Skeletal muscle satellite cell (primary cell): ENCODE measurements at regions not wholly inside any gene's neighbourhood (a gene's known extent, or its start where the extent isn't known, plus 50 kb on each side); places are given as distances from the start of the nearest gene placed in this dataset.

ENCODE experiments used
- H3K27me3 ChIP-seq: 2 replicates; pipeline ENCODE4 v1.7.0; 2013; ENCODE audit warnings: low read length; ENCODE audit not compliant: control insufficient read depth, insufficient read depth
- H3K36me3 ChIP-seq: 2 replicates; pipeline ENCODE4 v1.7.0; 2013; ENCODE audit warnings: mild to moderate bottlenecking, control low read depth, low read length; ENCODE audit not compliant: insufficient read depth
- H3K4me1 ChIP-seq: 2 replicates; pipeline ENCODE4 v1.7.0; 2013; ENCODE audit warnings: low read length; ENCODE audit not compliant: control insufficient read depth, insufficient read depth
- H3K4me2 ChIP-seq: 2 replicates; pipeline ENCODE4 v1.7.0; 2013; ENCODE audit warnings: mild to moderate bottlenecking, low read length
- H3K4me3 ChIP-seq: 2 replicates; pipeline ENCODE4 v1.7.0; 2013; ENCODE audit warnings: low read length
- H3K9ac ChIP-seq: 2 replicates; pipeline ENCODE4 v1.7.0; 2013; ENCODE audit warnings: mild to moderate bottlenecking, low read depth, low read length, moderate library complexity
- H3K9me3 ChIP-seq: replicated peaks from 2 replicates; pipeline ENCODE4 v1.7.0; 2013; ENCODE audit warnings: mild to moderate bottlenecking, control low read depth, low read length

- Histone ChIP-seq H3K4me1 (no peaks in the 10 kb centered on the region), H3K27me3 (no peaks in the 10 kb centered on the region), H3K9ac (no peak overlapping the region), H3K4me2 (no peak overlapping the region), H3K9me3 (no peaks in the 10 kb centered on the region), H3K36me3 (no peaks in the 10 kb centered on the region), H3K4me3 (no peak overlapping the region)
Measured at GRCh38 chr4:121517241-121517640, 136.4 kb upstream of the QRFPR start.

DNA sequence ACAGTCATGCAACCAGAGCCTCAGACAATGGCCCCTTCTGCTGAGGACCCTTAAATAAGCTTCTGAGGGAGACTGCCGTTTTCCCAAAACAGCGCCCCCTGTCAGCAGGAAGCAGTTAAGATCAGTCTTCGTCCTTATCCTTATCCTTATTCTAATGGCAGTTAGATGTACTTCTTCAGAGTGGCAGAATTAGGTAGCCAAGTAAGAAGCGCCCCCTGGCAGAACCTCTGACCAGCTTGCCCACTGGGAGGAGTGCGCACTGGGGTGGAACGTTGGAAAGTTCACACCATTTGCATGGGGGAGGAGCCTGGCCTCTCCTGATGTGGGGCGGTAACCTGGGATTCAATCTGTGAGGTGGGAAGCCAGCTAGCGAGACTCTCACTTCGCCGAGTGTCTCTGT lies 133.6 kb upstream of the QRFPR start:
- H3K27me3 ChIP-seq: no peaks in the 10 kb centered on the region
- no peaks in the 10 kb centered on the region for H3K4me1 ChIP-seq
- no peak overlapping the region for H3K4me2 ChIP-seq
- H3K9ac ChIP-seq: no peak overlapping the region
- H3K9me3 ChIP-seq: no peaks in the 10 kb centered on the region
- no peaks in the 10 kb centered on the region for H3K36me3 ChIP-seq
- H3K4me3 ChIP-seq: no peak overlapping the region

- Histone ChIP-seq H3K9ac (no peak overlapping the region), H3K9me3 (no peaks in the 10 kb centered on the region), H3K36me3 (no peaks in the 10 kb centered on the region), H3K27me3 (no peaks in the 10 kb centered on the region), H3K4me2 (no peak overlapping the region), H3K4me3 (no peak overlapping the region), H3K4me1 (no peaks in the 10 kb centered on the region)
Measured at GRCh38 chr4:121510341-121510874, 129.6 kb upstream of the QRFPR start.

- H3K4me2 ChIP-seq: no peak overlapping the region
- no peaks in the 10 kb centered on the region for H3K9me3 ChIP-seq
- no peaks in the 10 kb centered on the region for H3K36me3 ChIP-seq
- H3K4me1 ChIP-seq: no peaks in the 10 kb centered on the region
- H3K9ac ChIP-seq: no peak overlapping the region
- H3K4me3 ChIP-seq: no peak overlapping the region
- no peaks in the 10 kb centered on the region for H3K27me3 ChIP-seq
Measured at GRCh38 chr4:121485190-121485804, 104.5 kb upstream of the QRFPR start.

DNA sequence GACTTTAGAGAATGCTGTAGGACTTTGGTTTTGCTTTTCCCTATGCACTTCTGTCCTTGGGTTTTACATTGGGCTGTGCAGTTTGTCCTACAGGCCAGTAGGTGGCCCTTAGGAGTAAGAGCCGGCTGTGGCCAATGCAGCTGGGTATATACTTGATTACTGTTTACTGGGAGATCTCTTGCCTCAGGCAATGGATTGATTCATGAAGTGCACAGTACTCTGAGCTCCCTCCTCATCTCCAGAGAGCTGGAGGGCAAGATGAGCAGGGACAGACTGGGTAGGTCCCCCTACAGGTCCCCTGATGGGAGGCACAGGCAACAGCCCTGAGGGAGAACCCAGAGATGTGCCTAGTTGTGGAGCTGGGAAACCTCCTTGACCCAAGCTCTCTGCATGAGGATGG lies 103.8 kb upstream of the QRFPR start:
- Histone ChIP-seq H3K4me2 (no peak overlapping the region), H3K9me3 (no peaks in the 10 kb centered on the region), H3K9ac (no peak overlapping the region), H3K4me1 (no peaks in the 10 kb centered on the region), H3K36me3 (no peaks in the 10 kb centered on the region), H3K27me3 (no peaks in the 10 kb centered on the region), H3K4me3 (no peak overlapping the region)

DNA sequence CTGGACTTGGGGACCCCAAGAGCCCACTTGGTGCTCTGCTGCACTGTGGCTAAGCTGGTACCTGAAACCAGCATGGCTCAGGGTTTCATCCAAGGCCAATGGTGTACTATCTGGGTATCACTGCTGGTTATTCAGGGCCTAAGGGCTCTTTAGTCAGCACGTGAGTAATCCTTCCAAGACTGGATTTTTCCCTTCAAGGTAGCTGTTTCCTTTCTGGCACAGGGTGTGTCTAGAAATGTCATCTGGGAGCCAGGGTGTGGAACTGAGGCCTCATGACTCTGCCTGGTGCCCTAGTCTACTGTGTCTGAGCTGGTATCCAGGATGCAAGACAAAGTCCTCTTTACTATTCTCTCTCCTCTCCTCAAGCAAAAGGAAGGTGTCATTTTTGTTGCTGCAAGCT lies 99.0 kb upstream of the QRFPR start:
- no peaks in the 10 kb centered on the region for H3K4me1 ChIP-seq
- H3K36me3 ChIP-seq: no peaks in the 10 kb centered on the region
- H3K9me3 ChIP-seq: no peaks in the 10 kb centered on the region
- no peak overlapping the region for H3K4me3 ChIP-seq
- no peaks in the 10 kb centered on the region for H3K27me3 ChIP-seq
- H3K4me2 ChIP-seq: no peak overlapping the region
- no peak overlapping the region for H3K9ac ChIP-seq

GRCh38 chr4:121477480-121477879 lies 96.7 kb upstream of the QRFPR start:
- no peaks in the 10 kb centered on the region for H3K9me3 ChIP-seq
- no peak overlapping the region for H3K9ac ChIP-seq
- H3K27me3 ChIP-seq: no peaks in the 10 kb centered on the region
- H3K4me2 ChIP-seq: no peak overlapping the region
- H3K4me3 ChIP-seq: no peak overlapping the region
- no peaks in the 10 kb centered on the region for H3K4me1 ChIP-seq
- no peaks in the 10 kb centered on the region for H3K36me3 ChIP-seq

DNA sequence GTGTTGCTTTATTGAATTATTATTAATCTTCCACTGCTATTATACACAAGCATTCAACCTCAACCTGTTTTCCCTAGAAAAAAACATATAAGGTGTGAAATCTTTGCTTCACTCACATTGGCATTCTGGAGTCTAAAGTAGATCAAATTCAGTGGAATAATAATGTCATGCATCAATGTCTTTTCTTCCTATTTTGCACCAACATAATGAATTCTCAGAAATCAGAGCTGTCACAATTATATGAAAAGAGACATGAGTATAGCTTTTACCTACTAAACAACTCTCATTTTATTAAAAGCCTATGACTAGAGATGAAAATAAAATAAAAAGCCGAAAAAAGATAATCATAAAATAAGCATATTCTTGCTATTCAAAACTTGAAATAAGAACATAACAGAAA lies 96.3 kb upstream of the QRFPR start:
- Histone ChIP-seq H3K4me2 (no peak overlapping the region), H3K27me3 (no peaks in the 10 kb centered on the region), H3K36me3 (no peaks in the 10 kb centered on the region), H3K4me1 (no peaks in the 10 kb centered on the region), H3K4me3 (no peak overlapping the region), H3K9me3 (no peaks in the 10 kb centered on the region), H3K9ac (no peak overlapping the region)

DNA sequence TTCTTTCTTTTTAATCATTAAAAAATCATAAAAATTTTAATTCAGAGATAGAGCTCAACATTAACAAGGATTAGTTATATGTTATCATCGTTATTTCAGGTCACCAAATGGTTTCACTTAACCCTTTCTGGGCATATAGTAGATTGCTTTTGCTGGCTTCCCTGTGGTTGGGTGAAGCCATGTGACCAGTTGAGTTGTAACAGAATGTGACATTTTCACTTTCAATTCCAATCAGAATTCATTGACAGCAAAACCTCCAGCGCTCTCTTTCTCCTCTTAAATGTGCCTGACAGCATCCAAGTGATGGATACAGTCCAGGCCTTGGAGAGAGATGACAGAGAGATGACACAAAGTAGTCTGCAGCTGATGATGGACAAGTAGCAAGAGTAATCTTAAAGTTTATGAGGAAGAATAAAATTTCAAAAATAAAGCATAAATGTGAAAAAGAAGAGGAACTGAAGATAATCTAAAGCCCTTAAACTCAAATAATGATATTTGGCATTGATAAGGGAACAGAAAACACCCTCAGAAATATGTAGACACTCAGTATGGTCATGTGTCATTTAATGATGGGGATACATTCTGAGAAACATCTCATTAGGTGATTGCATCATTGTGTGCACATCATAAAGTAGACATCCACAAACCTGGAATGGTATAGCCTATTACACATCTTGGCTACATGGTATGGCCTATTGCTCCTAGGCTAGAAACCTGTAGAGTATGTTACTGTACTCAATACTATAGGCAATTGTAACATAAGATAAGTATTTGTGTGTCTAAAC lies 92.3 kb upstream of the QRFPR start:
- Histone ChIP-seq H3K27me3 (no peaks in the 10 kb centered on the region), H3K4me2 (no peak overlapping the region), H3K36me3 (no peaks in the 10 kb centered on the region), H3K9me3 (no peaks in the 10 kb centered on the region), H3K4me1 (no peaks in the 10 kb centered on the region), H3K9ac (no peak overlapping the region), H3K4me3 (no peak overlapping the region)

DNA sequence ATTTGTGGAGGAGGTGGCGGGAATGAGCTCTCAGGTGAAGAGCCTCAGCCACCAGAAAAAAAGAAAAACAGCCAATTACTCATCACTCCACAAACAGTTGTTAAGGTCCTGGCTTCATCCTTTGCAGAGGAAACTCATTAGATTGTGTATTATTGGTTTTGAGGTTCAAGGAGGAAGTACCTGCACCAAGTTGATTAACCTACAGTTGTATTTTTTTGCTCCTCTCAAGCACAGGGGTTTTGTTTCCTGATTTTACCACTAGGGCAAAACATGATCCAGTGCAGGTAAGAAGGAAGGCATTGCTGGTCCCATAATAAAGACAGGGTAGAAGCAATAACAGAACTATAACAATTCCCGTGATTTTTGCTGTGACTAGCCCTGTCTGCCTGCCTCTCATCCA lies 84.0 kb upstream of the QRFPR start:
- no peaks in the 10 kb centered on the region for H3K4me1 ChIP-seq
- H3K9me3 ChIP-seq: no peaks in the 10 kb centered on the region
- no peak overlapping the region for H3K9ac ChIP-seq
- H3K4me2 ChIP-seq: no peak overlapping the region
- no peak overlapping the region for H3K4me3 ChIP-seq
- peaks cover 22% of the 10 kb centered on the region for H3K27me3 ChIP-seq
- H3K36me3 ChIP-seq: no peaks in the 10 kb centered on the region

GRCh38 chr4:121462660-121463261 lies 81.9 kb upstream of the QRFPR start:
- no peaks in the 10 kb centered on the region for H3K9me3 ChIP-seq
- H3K27me3 ChIP-seq: peaks cover 41% of the 10 kb centered on the region
- H3K9ac ChIP-seq: no peak overlapping the region
- no peak overlapping the region for H3K4me3 ChIP-seq
- no peak overlapping the region for H3K4me2 ChIP-seq
- H3K36me3 ChIP-seq: no peaks in the 10 kb centered on the region
- no peaks in the 10 kb centered on the region for H3K4me1 ChIP-seq
